Psoas muscle (tissue), 7 donors: ENCODE measurements at regions not wholly inside any gene's neighbourhood (a gene's known extent, or its start where the extent isn't known, plus 50 kb on each side); places are given as distances from the start of the nearest gene placed in this dataset.
"Not testable (repeated sequence)": the region's sequence is repeated elsewhere in the genome, so short reads cannot be mapped to it uniquely, and the experiment has no call there.

Experiments
- ATAC-seq, 4 donors: fragments of 200-7000 bp; cut with Tn5 transposase; one replicate each; pipeline ENCODE4 v1.9.1; 2020; ENCODE audit warnings: moderate library complexity in 3 of 4, mild to moderate bottlenecking in 2 of 4
- DNase-seq, 2 donors: peaks; one replicate each; pipeline ENCODE4 v3.0.0-alpha.2; 2020
- H3K27ac ChIP-seq: fragments of 200-600 bp; one replicate; pipeline ENCODE4 v1.8.0; 2022
- H3K27me3 ChIP-seq, 3 donors: fragments of 200-600 bp in 1 of 3; one replicate each; pipeline versions ENCODE4 v1.6.1 to v1.8.0; 2013 to 2022; ENCODE audit warnings: low read length in 2 of 3, mild to moderate bottlenecking in 2 of 3, moderate library complexity in 1 of 3; ENCODE audit not compliant: insufficient read depth in 3 of 3
- H3K36me3 ChIP-seq, 2 donors: fragments of 200-600 bp in 1 of 2; one replicate each; pipeline versions ENCODE4 v1.6.1 to v1.8.0; 2013 to 2022; ENCODE audit warnings: low read depth in 1 of 2, mild to moderate bottlenecking in 1 of 2, moderate library complexity in 1 of 2; ENCODE audit not compliant: insufficient read depth in 1 of 2
- H3K4me1 ChIP-seq: fragments of 200-600 bp; one replicate; pipeline ENCODE4 v1.8.0; 2022
- H3K4me3 ChIP-seq: fragments of 200-600 bp; one replicate; pipeline ENCODE4 v1.8.0; 2022; ENCODE audit warnings: mild to moderate bottlenecking
- H3K9me3 ChIP-seq: fragments of 200-600 bp; one replicate; pipeline ENCODE4 v1.8.0; 2022
- WGBS, 3 donors: extraction: QIAGEN DNeasy Blood & Tissue Kit; methylation state at CpG; one replicate each; pipeline versions ENCODE4 v1.1.6 to v1.1.7; 2013; 5-methylcytosine and 5-hydroxymethylcytosine counted together
- intact Hi-C, 2 donors: fragments of 100-400 bp; cut with DNase I; formaldehyde crosslinking; loops; one replicate each; pipeline versions ENCODE4 v1.11.0 to v1.14.2; 2022
- TF ChIP-seq, protein P1 (sequence below): fragments of 200-600 bp; IDR thresholded peaks from one replicate; pipeline ENCODE4 v1.8.0; 2022; ENCODE audit warnings: antibody characterized with exemption
- donor health status: healthy with polysubstance abuse.
- donor health status: DM: no; HTN: no; CAD: no; lungs with moderate emphysema.
- donor health status: Bipolar disorder and iron deficiency.
- donor health status: healthy.
- donor health status: DM: yes; HTN: yes; CAD: no.
- donor health status: DM: no; HTN: no; CAD: no.
- donor health status: DM: yes; HTN: yes; CAD: no.

DNA sequence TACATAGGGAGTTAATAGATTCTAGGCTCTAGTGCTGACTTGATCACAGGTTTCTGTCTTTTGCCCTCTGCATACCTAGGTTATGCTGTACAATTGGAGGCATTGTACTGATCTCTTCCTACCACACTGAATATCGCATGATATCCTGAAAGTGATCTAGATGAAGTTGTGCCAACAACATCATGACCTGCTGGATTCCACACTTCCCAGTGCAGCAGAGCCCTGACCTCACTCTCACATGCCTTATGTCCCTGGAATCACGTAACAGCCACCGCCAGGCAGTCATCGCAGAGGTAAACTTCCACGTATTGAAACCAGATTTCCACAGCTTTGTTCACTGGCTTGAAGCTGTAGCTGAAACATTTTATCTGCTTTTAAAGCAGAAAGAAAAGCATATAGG, 214.0 kb downstream of the ANKRD30B start:
- TF ChIP-seq, protein P1, sequence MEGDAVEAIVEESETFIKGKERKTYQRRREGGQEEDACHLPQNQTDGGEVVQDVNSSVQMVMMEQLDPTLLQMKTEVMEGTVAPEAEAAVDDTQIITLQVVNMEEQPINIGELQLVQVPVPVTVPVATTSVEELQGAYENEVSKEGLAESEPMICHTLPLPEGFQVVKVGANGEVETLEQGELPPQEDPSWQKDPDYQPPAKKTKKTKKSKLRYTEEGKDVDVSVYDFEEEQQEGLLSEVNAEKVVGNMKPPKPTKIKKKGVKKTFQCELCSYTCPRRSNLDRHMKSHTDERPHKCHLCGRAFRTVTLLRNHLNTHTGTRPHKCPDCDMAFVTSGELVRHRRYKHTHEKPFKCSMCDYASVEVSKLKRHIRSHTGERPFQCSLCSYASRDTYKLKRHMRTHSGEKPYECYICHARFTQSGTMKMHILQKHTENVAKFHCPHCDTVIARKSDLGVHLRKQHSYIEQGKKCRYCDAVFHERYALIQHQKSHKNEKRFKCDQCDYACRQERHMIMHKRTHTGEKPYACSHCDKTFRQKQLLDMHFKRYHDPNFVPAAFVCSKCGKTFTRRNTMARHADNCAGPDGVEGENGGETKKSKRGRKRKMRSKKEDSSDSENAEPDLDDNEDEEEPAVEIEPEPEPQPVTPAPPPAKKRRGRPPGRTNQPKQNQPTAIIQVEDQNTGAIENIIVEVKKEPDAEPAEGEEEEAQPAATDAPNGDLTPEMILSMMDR: no peak
- 56 to 76% (median 71%) methylated on average over 5 of the region's 5 CpGs for WGBS, 3 donors
- peak in 1 of 4 donors; percentile 53 for ATAC-seq

DNA sequence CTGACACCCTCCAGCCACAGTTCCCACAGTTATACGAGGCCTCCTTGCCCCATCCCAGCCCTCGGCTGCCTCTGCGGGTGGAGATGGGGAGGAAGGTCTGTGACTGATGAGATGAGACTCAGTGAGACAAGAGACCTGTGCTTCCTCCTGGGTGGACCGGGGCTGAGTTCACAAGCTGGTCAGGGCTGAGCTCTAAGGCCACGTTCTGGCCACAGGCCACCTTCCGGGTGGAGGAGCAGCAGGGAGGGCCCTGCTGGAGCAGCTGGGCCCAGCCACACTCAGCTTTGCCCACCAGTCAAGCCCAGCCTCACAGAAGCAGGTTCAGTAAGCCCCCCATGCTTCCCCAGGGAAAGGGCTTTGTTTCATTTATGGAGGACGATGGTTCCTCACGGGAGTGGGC, 214.7 kb downstream of the ANKRD30B start:
- 86 to 91% (median 88%) methylated on average over 8 of the region's 8 CpGs for WGBS, 3 donors
- H3K4me3 ChIP-seq: no peak overlapping the region
- ATAC-seq (no peak), DNase-seq (no peak)
- intact Hi-C loops: no loop called here
- TF ChIP-seq, protein P1: no peak
- H3K27me3 ChIP-seq: no peaks in the 10 kb centered on the region
- no peaks in the 10 kb centered on the region for H3K4me1 ChIP-seq
- H3K27ac ChIP-seq: no peak overlapping the region
- no peaks in the 10 kb centered on the region for H3K9me3 ChIP-seq
- H3K36me3 ChIP-seq: no peaks in the 10 kb centered on the region

More for the DNA sequence above, 214.0 kb downstream of the ANKRD30B start:
- no peak overlapping the region for H3K4me3 ChIP-seq
- H3K36me3 ChIP-seq: no peaks in the 10 kb centered on the region
- intact Hi-C loops: no loop called here
- no peak for DNase-seq
- no peaks in the 10 kb centered on the region for H3K9me3 ChIP-seq
- no peaks in the 10 kb centered on the region for H3K4me1 ChIP-seq
- H3K27me3 ChIP-seq: no peaks in the 10 kb centered on the region
- H3K27ac ChIP-seq: no peak overlapping the region

DNA sequence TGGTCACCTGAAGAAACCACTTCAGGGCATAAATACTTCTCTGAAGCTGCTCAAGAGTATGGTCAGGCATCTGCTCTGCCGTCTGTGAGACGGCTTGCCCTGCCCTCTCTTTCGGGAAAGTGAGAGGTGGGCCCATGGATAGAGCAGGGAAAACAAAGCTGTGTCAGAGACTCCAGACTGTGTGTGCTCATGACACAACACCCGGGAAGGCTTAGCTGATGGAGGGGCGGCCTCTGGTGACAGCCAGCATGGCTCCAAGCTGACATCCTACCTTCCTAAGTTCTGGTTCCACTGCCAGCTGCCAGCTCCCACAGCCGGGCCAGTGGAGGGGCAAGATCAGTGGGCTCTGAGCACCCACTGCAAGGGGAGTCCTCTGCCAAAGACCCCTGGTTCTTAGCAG, 215.3 kb downstream of the ANKRD30B start:
- TF ChIP-seq, protein P1: no peak
- Histone ChIP-seq H3K27me3 (no peaks in the 10 kb centered on the region), H3K9me3 (no peaks in the 10 kb centered on the region), H3K4me1 (no peaks in the 10 kb centered on the region), H3K4me3 (no peak overlapping the region), H3K36me3 (no peaks in the 10 kb centered on the region), H3K27ac (no peak overlapping the region)
- intact Hi-C loops: no loop called here
- WGBS, 3 donors: 84 to 89% (median 88%) methylated on average over 6 of the region's 6 CpGs
- ATAC-seq: no peak
- no peak for DNase-seq

DNA sequence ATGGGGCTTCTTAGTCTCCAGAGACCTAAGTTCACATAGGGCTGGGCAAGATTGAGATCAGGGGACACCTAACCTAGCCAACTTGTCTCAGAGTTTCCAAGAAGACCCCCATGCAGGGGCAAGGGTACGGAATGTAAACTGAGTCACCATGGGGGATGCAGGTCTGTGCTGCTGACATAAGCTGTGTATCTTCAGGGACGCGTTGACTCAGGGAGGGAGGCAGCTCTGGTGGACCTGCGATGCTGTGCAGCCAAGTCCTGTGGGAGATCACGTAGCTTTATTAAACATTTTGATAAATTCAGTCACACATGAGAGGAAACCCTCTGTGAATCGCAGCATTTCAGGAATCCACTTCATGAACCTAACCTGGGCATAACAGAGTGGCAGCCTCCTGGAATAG, 216.0 kb downstream of the ANKRD30B start:
- TF ChIP-seq, protein P1: no peak
- Histone ChIP-seq H3K4me3 (no peak overlapping the region), H3K4me1 (no peaks in the 10 kb centered on the region), H3K36me3 (no peaks in the 10 kb centered on the region), H3K27me3 (no peaks in the 10 kb centered on the region), H3K9me3 (no peaks in the 10 kb centered on the region), H3K27ac (no peak overlapping the region)
- intact Hi-C loops: no loop called here
- WGBS, 3 donors: 81 to 94% (median 90%) methylated on average over 6 of the region's 6 CpGs
- DNase-seq: no peak
- no peak for ATAC-seq

DNA sequence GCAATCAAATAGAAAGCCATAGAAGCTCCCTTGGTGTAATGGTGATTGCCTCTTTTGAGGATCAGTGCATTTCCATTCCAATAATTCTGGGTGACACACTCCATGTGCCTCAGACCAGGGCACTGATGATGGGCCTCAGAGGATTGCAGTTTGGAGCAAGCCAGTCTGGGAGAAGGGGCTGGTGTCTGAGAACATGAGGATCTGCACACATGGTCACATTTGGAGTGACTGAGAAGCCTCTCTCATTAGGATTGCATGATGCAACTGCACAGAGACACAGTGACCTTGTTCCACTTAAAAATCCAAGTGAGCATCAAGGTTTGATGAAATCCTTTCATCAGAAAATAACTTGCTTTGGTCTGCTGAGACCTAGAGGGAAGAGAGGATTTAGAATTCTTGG, 216.4 kb downstream of the ANKRD30B start:
- no peak overlapping the region for H3K27ac ChIP-seq
- intact Hi-C loops: no loop called here
- no peaks in the 10 kb centered on the region for H3K9me3 ChIP-seq
- H3K27me3 ChIP-seq: no peaks in the 10 kb centered on the region
- ATAC-seq (no peak), DNase-seq (no peak)
- no peaks in the 10 kb centered on the region for H3K4me1 ChIP-seq
- no peak overlapping the region for H3K4me3 ChIP-seq
- TF ChIP-seq, protein P1: no peak
- no peaks in the 10 kb centered on the region for H3K36me3 ChIP-seq

DNA sequence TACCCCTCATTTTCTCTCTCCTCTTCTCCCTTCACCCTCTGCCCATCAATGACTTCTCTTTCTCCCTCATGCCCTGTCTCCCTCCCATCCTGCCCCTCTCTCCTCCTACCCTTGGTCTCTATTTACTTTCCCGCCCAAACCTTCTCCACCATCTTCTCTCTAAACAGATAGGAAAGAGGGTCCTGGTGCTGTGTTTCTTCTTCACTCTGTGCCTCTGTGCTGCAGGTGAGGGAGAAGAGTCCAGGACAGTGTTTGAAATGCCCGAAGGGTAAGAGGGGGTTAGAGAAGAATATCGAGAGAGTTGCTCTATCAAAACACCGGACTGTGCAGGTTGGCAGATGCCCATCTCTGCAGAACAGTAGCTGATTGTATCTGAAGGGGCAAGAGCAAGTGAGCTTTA, 217.0 kb downstream of the ANKRD30B start:
- H3K27ac ChIP-seq, intact Hi-C loops, H3K27me3 ChIP-seq, ATAC-seq, H3K4me1 ChIP-seq, H3K4me3 ChIP-seq, DNase-seq, H3K9me3 ChIP-seq, H3K36me3 ChIP-seq: not testable (repeated sequence)
- WGBS, 3 donors: 86 to 92% (median 87%) methylated on average over 4 of the region's 4 CpGs
